IMR-90 (cell line): ENCODE measurements at regions not wholly inside any gene's neighbourhood (a gene's known extent, or its start where the extent isn't known, plus 50 kb on each side); places are given as distances from the start of the nearest gene placed in this dataset.
A peak's percentile ranks its signal among the peaks of the same experiment; 100 is the strongest.

ENCODE experiments used
- POLR2A ChIP-seq: IDR thresholded peaks from 2 replicates; pipeline ENCODE4 v1.6.1; 2012; ENCODE audit warnings: mild to moderate bottlenecking, low read depth, low read length
- RAD21 ChIP-seq: IDR thresholded peaks from 2 replicates; pipeline ENCODE4 v1.6.1; 2012; ENCODE audit warnings: low read length, improper control_type of control experiment
- RFX5 ChIP-seq: IDR thresholded peaks from 2 replicates; pipeline ENCODE4 v1.8.0; 2012; ENCODE audit warnings: low read depth, mild to moderate bottlenecking, low read length, moderate library complexity
- TF ChIP-seq, protein P1 (sequence below): conservative IDR thresholded peaks from 2 replicates; pipeline ENCODE4 v1.5.1; 2012; ENCODE audit warnings: mild to moderate bottlenecking, low read depth, low read length, improper control_type of control experiment

DNA sequence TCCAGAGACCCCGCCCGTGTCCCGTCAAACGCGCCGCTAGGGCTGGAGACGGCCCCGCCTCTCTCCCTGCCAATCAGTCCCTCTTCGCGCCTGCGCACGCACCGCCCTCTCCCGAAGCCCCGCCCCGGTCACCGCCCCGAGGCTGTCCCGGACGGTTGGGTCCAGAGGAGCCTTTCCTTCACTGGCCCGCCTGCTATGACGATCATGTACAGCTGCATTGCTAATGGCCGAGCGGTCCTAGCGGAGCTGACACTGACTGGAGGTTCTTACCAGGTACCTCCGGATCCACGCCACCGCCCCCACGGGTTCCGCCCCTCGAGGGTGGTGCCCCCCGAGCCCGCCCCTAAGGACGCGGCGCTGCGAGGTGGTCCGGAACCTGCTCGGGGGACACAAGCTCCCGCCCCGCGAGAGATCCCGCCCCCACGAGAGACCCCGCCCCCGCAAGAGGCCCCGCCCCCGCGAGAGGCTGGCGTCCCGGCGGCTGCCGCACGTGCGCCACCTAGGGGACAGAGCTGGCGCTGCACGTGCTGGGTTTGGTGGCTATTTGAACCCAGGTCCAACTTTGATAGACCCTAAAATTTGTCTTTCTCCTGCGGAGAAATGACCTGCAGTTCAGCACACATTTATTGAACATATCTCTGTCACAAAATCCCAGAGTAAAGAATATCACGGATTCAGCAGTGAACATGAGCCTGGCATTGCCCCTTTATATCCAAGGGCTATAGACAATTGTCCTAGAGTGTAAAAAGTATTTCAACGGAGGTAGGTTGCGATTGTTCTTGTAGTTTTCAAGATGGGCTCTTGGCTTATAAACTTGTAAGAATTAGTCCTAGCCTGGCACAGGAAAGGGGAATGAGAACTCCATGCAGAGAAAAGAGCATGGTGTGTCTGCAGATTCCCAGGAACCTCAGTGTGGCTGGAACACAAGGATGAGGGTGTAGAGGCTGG lies 88.7 kb downstream of the HNRNPD start:
- TF ChIP-seq, protein P1, sequence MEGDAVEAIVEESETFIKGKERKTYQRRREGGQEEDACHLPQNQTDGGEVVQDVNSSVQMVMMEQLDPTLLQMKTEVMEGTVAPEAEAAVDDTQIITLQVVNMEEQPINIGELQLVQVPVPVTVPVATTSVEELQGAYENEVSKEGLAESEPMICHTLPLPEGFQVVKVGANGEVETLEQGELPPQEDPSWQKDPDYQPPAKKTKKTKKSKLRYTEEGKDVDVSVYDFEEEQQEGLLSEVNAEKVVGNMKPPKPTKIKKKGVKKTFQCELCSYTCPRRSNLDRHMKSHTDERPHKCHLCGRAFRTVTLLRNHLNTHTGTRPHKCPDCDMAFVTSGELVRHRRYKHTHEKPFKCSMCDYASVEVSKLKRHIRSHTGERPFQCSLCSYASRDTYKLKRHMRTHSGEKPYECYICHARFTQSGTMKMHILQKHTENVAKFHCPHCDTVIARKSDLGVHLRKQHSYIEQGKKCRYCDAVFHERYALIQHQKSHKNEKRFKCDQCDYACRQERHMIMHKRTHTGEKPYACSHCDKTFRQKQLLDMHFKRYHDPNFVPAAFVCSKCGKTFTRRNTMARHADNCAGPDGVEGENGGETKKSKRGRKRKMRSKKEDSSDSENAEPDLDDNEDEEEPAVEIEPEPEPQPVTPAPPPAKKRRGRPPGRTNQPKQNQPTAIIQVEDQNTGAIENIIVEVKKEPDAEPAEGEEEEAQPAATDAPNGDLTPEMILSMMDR, result peak; percentile 70
- TF ChIP-seq POLR2A, result no peak
- TF ChIP-seq RAD21, result 0 out of 2 replicates have a peak, but pooled peaks have one; percentile 21
- peak; percentile 24; the same call in 1 of the 2 replicates for TF ChIP-seq RFX5
